ENCODE measurements at regions not wholly inside any gene's neighbourhood (a gene's known extent, or its start where the extent isn't known, plus 50 kb on each side); places are given as distances from the start of the nearest gene placed in this dataset.

DNA sequence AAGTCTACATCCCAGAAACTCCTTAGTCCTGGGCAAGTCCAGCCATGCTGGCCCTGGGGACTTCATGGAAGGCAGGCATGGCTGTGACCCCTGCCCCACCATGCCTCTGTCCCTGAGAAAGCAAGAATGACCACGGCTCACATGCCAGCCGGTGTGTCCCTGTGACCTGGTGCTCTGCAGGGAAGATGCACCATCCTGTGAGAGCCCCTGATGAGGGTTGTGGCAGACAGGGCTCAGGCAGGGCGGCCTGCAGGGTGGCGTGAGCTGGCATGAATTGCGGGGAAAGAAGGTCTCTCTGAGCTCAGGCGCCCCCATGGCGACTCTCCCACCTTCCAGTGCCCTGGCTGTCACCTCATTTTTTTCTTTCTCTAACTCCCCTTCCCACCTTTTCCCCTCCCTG is 260.3 kb downstream of the RBFOX3 start:
- TF ChIP-seq, protein P1, sequence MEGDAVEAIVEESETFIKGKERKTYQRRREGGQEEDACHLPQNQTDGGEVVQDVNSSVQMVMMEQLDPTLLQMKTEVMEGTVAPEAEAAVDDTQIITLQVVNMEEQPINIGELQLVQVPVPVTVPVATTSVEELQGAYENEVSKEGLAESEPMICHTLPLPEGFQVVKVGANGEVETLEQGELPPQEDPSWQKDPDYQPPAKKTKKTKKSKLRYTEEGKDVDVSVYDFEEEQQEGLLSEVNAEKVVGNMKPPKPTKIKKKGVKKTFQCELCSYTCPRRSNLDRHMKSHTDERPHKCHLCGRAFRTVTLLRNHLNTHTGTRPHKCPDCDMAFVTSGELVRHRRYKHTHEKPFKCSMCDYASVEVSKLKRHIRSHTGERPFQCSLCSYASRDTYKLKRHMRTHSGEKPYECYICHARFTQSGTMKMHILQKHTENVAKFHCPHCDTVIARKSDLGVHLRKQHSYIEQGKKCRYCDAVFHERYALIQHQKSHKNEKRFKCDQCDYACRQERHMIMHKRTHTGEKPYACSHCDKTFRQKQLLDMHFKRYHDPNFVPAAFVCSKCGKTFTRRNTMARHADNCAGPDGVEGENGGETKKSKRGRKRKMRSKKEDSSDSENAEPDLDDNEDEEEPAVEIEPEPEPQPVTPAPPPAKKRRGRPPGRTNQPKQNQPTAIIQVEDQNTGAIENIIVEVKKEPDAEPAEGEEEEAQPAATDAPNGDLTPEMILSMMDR (IDR thresholded peaks at IDR 0.05): no peak
- TF ChIP-seq POLR2A (IDR thresholded peaks at IDR 0.05): no peak
